HCT116 (cell line): ENCODE measurements at regions not wholly inside any gene's neighbourhood (a gene's known extent, or its start where the extent isn't known, plus 50 kb on each side); places are given as distances from the start of the nearest gene placed in this dataset.

Experiments used
- CBX3 ChIP-seq: IDR thresholded peaks from 2 replicates; pipeline ENCODE4 v1.6.1; 2012; ENCODE audit warnings: low read depth
- EZH2 ChIP-seq: fragments of 200-600 bp; sonication (generic); IDR thresholded peaks from 2 replicates; pipeline ENCODE4 v1.6.1; 2017; ENCODE audit warnings: antibody characterized with exemption, mixed run types
- EZH2phosphoT487 ChIP-seq: fragments of 200-600 bp; IDR thresholded peaks from 2 replicates; pipeline ENCODE4 v1.6.1; 2018; ENCODE audit warnings: antibody characterized with exemption, borderline replicate concordance
- POLR2A ChIP-seq: IDR thresholded peaks from 2 replicates; pipeline ENCODE4 v1.7.0; 2011; ENCODE audit warnings: borderline replicate concordance; ENCODE audit not compliant: insufficient read depth, insufficient read length; ENCODE audit errors: extremely low read depth
- POLR2AphosphoS5 ChIP-seq: IDR thresholded peaks from 2 replicates; pipeline ENCODE4 v1.6.1; 2011; ENCODE audit warnings: mild to moderate bottlenecking, low read depth, low read length, moderate library complexity
- ZNF274 ChIP-seq: fragments of 200-500 bp; sonication (Bioruptor generic); IDR thresholded peaks from 2 replicates; pipeline ENCODE4 v1.6.1; 2014; ENCODE audit warnings: mild to moderate bottlenecking, low read depth, low read length, inconsistent platforms
- TF ChIP-seq, protein P1 (sequence below), 3 experiments: fragments of 200-600 bp in 1 of 3; sonication (generic) in 1 of 3; IDR thresholded peaks in 2 of 3; conservative IDR thresholded peaks in 1 of 3; 2 replicates each; pipeline ENCODE4 v1.5.1; 2012 to 2017; ENCODE audit warnings: low read depth in 2 of 3, low read length in 2 of 3, antibody characterized with exemption in 1 of 3, borderline replicate concordance in 1 of 3, control low read depth in 1 of 3, mild to moderate bottlenecking in 1 of 3, mixed read lengths in 1 of 3, mixed run types in 1 of 3, moderate library complexity in 1 of 3; ENCODE audit not compliant: insufficient read depth in 1 of 3
- TF ChIP-seq, protein P2 (sequence below): IDR thresholded peaks from 2 replicates; pipeline ENCODE4 v1.6.1; 2012
- TF ChIP-seq, protein P3 (sequence below): IDR thresholded peaks from 2 replicates; pipeline ENCODE4 v1.6.1; 2012; ENCODE audit warnings: low read depth
- TF ChIP-seq, protein P4 (sequence below): IDR thresholded peaks from 2 replicates; pipeline ENCODE4 v1.6.1; 2012

DNA sequence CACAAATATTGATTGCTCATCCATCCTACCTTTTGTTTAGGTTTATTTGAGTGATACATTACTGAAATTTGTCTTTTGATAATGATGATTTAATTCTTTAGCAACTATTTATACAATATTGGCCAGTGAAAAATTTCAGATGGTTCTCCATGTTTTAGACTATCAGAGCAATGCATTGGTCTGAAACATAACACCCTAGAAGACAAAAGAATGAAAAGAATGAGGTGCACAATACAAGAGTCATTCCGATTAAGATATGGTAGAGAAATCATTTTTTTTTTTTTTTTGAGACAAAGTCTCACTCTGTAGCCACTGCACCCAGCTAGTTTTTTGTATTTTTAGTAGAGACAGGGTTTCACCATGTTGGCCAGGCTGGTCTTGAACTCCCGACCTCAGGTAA is 197.4 kb upstream of the FAM98A start:
- TF ChIP-seq, protein P1, sequence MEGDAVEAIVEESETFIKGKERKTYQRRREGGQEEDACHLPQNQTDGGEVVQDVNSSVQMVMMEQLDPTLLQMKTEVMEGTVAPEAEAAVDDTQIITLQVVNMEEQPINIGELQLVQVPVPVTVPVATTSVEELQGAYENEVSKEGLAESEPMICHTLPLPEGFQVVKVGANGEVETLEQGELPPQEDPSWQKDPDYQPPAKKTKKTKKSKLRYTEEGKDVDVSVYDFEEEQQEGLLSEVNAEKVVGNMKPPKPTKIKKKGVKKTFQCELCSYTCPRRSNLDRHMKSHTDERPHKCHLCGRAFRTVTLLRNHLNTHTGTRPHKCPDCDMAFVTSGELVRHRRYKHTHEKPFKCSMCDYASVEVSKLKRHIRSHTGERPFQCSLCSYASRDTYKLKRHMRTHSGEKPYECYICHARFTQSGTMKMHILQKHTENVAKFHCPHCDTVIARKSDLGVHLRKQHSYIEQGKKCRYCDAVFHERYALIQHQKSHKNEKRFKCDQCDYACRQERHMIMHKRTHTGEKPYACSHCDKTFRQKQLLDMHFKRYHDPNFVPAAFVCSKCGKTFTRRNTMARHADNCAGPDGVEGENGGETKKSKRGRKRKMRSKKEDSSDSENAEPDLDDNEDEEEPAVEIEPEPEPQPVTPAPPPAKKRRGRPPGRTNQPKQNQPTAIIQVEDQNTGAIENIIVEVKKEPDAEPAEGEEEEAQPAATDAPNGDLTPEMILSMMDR (IDR thresholded peaks at IDR 0.05 in 2 of 3, conservative IDR thresholded peaks at IDR 0.05 in 1 of 3; ENCODE audit: borderline replicate concordance in 1 of 3, insufficient read depth in 1 of 3, low read depth in 2 of 3, low read length in 2 of 3): no peak
- TF ChIP-seq POLR2AphosphoS5 (no peak), EZH2phosphoT487 (no peak), POLR2A (no peak), ZNF274 (no peak), CBX3 (no peak), EZH2 (no peak)
- TF ChIP-seq, protein P2, sequence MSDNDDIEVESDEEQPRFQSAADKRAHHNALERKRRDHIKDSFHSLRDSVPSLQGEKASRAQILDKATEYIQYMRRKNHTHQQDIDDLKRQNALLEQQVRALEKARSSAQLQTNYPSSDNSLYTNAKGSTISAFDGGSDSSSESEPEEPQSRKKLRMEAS: no peak
- TF ChIP-seq, protein P3, sequence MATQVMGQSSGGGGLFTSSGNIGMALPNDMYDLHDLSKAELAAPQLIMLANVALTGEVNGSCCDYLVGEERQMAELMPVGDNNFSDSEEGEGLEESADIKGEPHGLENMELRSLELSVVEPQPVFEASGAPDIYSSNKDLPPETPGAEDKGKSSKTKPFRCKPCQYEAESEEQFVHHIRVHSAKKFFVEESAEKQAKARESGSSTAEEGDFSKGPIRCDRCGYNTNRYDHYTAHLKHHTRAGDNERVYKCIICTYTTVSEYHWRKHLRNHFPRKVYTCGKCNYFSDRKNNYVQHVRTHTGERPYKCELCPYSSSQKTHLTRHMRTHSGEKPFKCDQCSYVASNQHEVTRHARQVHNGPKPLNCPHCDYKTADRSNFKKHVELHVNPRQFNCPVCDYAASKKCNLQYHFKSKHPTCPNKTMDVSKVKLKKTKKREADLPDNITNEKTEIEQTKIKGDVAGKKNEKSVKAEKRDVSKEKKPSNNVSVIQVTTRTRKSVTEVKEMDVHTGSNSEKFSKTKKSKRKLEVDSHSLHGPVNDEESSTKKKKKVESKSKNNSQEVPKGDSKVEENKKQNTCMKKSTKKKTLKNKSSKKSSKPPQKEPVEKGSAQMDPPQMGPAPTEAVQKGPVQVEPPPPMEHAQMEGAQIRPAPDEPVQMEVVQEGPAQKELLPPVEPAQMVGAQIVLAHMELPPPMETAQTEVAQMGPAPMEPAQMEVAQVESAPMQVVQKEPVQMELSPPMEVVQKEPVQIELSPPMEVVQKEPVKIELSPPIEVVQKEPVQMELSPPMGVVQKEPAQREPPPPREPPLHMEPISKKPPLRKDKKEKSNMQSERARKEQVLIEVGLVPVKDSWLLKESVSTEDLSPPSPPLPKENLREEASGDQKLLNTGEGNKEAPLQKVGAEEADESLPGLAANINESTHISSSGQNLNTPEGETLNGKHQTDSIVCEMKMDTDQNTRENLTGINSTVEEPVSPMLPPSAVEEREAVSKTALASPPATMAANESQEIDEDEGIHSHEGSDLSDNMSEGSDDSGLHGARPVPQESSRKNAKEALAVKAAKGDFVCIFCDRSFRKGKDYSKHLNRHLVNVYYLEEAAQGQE: no peak
- TF ChIP-seq, protein P4, sequence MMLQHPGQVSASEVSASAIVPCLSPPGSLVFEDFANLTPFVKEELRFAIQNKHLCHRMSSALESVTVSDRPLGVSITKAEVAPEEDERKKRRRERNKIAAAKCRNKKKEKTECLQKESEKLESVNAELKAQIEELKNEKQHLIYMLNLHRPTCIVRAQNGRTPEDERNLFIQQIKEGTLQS: no peak
